Right lobe of liver (tissue), 6 donors: ENCODE measurements at regions not wholly inside any gene's neighbourhood (a gene's known extent, or its start where the extent isn't known, plus 50 kb on each side); places are given as distances from the start of the nearest gene placed in this dataset.

ENCODE experiments used
- ATAC-seq, 4 donors: fragments of 200-7000 bp; cut with Tn5 transposase; one replicate each; pipeline ENCODE4 v1.9.1; 2020; ENCODE audit warnings: mild to moderate bottlenecking in 4 of 4, moderate library complexity in 4 of 4
- DNase-seq, 3 donors: peaks; one replicate each; pipeline ENCODE4 v3.0.0-alpha.2; 2020
- H3K27ac ChIP-seq, 3 donors: fragments of 200-600 bp; one replicate each; pipeline ENCODE4 v1.8.0; 2022
- H3K27me3 ChIP-seq, 2 donors: fragments of 200-600 bp; one replicate each; pipeline ENCODE4 v1.8.0; 2022
- H3K36me3 ChIP-seq, 4 donors: fragments of 200-600 bp; sonication (generic) in 1 of 4; one replicate each; pipeline versions ENCODE4 v1.5.1 to v1.8.0; 2017 to 2022; ENCODE audit warnings: control low read depth in 1 of 4
- H3K4me1 ChIP-seq, 4 donors: fragments of 200-600 bp; sonication (generic) in 1 of 4; one replicate each; pipeline versions ENCODE4 v1.5.1 to v1.8.0; 2017 to 2022; ENCODE audit warnings: control low read depth in 1 of 4
- H3K4me3 ChIP-seq, 3 donors: fragments of 200-600 bp; one replicate each; pipeline ENCODE4 v1.8.0; 2022
- H3K9me3 ChIP-seq, 4 donors: fragments of 200-600 bp; sonication (generic) in 1 of 4; one replicate each; pipeline versions ENCODE4 v1.5.1 to v1.8.0; 2017 to 2022; ENCODE audit warnings: control low read depth in 1 of 4
- CTCF ChIP-seq, 4 donors: fragments of 200-600 bp in 3 of 4; fragments of 450-650 bp in 1 of 4; IDR thresholded peaks; one replicate each; pipeline versions ENCODE4 v1.5.1 to v1.8.0; 2016 to 2022; ENCODE audit warnings: antibody characterized with exemption in 4 of 4, mild to moderate bottlenecking in 2 of 4
- POLR2A ChIP-seq: fragments of 450-650 bp; IDR thresholded peaks from one replicate; pipeline ENCODE4 v1.6.1; 2017; ENCODE audit warnings: antibody characterized with exemption, mild to moderate bottlenecking
- WGBS: methylation state at CpG from one replicate; pipeline ENCODE4 v1.1.6; 2018; ENCODE audit warnings: low coverage, low lambda C conversion rate; ENCODE audit not compliant: insufficient coverage; ENCODE audit errors: missing lambda C conversion rate; 5-methylcytosine and 5-hydroxymethylcytosine counted together
- intact Hi-C, 2 donors: fragments of 100-400 bp; cut with DNase I; formaldehyde crosslinking; loops; one replicate each; pipeline versions ENCODE4 v1.11.2 to v1.14.1; 2022
- donor health status: DM: no; HTN: yes; CAD: no.
- donor health status: DM: no; HTN: no; CAD: no.
- donor health status: DM: no; HTN: no; CAD: no.
- donor health status: DM: no; HTN: yes; CAD: no.
- donor health status: DM: no; HTN: yes; CAD: no.

- ATAC-seq = peak in 1 of 4 donors; percentile 25
- no peaks in the 10 kb centered on the region for H3K4me1 ChIP-seq
- H3K36me3 ChIP-seq = no peaks in the 10 kb centered on the region
- no peak overlapping the region for H3K4me3 ChIP-seq
- TF ChIP-seq CTCF (IDR thresholded peaks at IDR 0.05) = no peak
- TF ChIP-seq POLR2A = no peak
- no peak for DNase-seq
- intact Hi-C loops = no loop called here
- WGBS = 77% methylated on average over 5 of the region's 6 CpGs
- H3K9me3 ChIP-seq = no peaks in the 10 kb centered on the region
- H3K27me3 ChIP-seq = no peaks in the 10 kb centered on the region
- H3K27ac ChIP-seq = no peak overlapping the region
Observed at GRCh38 chr13:42392716-42393572, 121.0 kb downstream of the AKAP11 start.

GRCh38 chr13:42393573-42394360, 121.8 kb downstream of the AKAP11 start:
- no peaks in the 10 kb centered on the region for H3K36me3 ChIP-seq
- WGBS = 52% methylated on average over 5 of the region's 5 CpGs
- intact Hi-C loops = no loop called here
- no peaks in the 10 kb centered on the region for H3K27me3 ChIP-seq
- H3K4me3 ChIP-seq = no peak overlapping the region
- no peaks in the 10 kb centered on the region for H3K9me3 ChIP-seq
- H3K27ac ChIP-seq = no peak overlapping the region
- DNase-seq (no peak), ATAC-seq (no peak)
- H3K4me1 ChIP-seq = no peaks in the 10 kb centered on the region
- TF ChIP-seq CTCF (IDR thresholded peaks at IDR 0.05) = no peak
- no peak for TF ChIP-seq POLR2A

- H3K27ac ChIP-seq = no peak overlapping the region
Observed at GRCh38 chr13:42394361-42394708, 122.4 kb downstream of the AKAP11 start.

GRCh38 chr13:42394711-42395085, 122.7 kb downstream of the AKAP11 start:
- H3K4me3 ChIP-seq = no peak overlapping the region
- H3K4me1 ChIP-seq = no peaks in the 10 kb centered on the region
- intact Hi-C loops = no loop called here
- ATAC-seq (no peak), DNase-seq (no peak)
- H3K27me3 ChIP-seq = no peaks in the 10 kb centered on the region
- no peaks in the 10 kb centered on the region for H3K36me3 ChIP-seq
- H3K27ac ChIP-seq = no peak overlapping the region
- H3K9me3 ChIP-seq = no peaks in the 10 kb centered on the region
- WGBS = 29% methylated on average over 2 of the region's 2 CpGs
- TF ChIP-seq POLR2A (no peak), CTCF (IDR thresholded peaks at IDR 0.05) (no peak)

More at GRCh38 chr13:42394361-42394708, 122.4 kb downstream of the AKAP11 start:
- H3K4me1 ChIP-seq = no peaks in the 10 kb centered on the region
- TF ChIP-seq POLR2A (no peak), CTCF (IDR thresholded peaks at IDR 0.05) (no peak)
- H3K36me3 ChIP-seq = no peaks in the 10 kb centered on the region
- H3K9me3 ChIP-seq = no peaks in the 10 kb centered on the region
- 61% methylated on average over 4 of the region's 4 CpGs for WGBS
- DNase-seq (no peak), ATAC-seq (peak in 3 of 4 donors; percentile 20 to 48 (median 38))
- H3K4me3 ChIP-seq = no peak overlapping the region
- intact Hi-C loops = no loop called here
- H3K27me3 ChIP-seq = no peaks in the 10 kb centered on the region
